SK-N-MC (cell line): ENCODE measurements at regions not wholly inside any gene's neighbourhood (a gene's known extent, or its start where the extent isn't known, plus 50 kb on each side); places are given as distances from the start of the nearest gene placed in this dataset.

Experiments used
- EZH2 ChIP-seq: fragments of 200-600 bp; sonication (generic); IDR thresholded peaks from one replicate; pipeline ENCODE4 v1.6.1; 2017; ENCODE audit warnings: antibody characterized with exemption
- FOXP2 ChIP-seq: optimal IDR thresholded peaks from 2 replicates; pipeline ENCODE3; 2011; ENCODE audit warnings: mild to moderate bottlenecking, moderate library complexity; ENCODE audit not compliant: insufficient read depth; ENCODE audit errors: extremely low read length, control extremely low read depth
- POLR2AphosphoS5 ChIP-seq: IDR thresholded peaks from 2 replicates; pipeline ENCODE4 v1.6.1; 2012; ENCODE audit warnings: mild to moderate bottlenecking, low read depth, low read length, borderline replicate concordance

DNA sequence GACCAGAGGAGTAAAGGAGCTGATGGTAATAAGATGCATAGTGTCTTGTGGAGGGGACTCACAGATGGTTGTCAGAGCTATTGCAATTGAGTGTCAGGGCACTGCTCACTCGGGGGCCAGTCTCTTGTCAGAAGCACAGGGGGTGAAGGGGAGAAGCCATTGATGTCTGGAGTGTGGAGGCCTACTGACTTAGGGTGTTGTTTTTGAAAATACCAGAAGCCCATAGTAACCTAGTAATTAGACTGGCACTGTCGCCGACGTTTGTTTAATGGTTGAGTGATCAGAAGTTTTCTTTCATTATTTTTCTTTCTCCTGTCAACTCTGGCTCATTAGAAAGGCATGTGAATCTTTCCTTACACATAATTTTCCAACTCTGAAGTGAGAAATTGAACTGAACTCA lies 151.6 kb upstream of the TENM4 start:
- TF ChIP-seq EZH2 (no peak), POLR2AphosphoS5 (no peak), FOXP2 (no peak)
